Right ventricle myocardium inferior (tissue), 1 donor: ENCODE measurements at regions not wholly inside any gene's neighbourhood (a gene's known extent, or its start where the extent isn't known, plus 50 kb on each side); places are given as distances from the start of the nearest gene placed in this dataset.

ENCODE experiments used
- ATAC-seq: fragments of 200-7000 bp; cut with Tn5 transposase; one replicate; pipeline ENCODE4 v1.9.1; 2020; ENCODE audit warnings: mild to moderate bottlenecking, moderate library complexity
- DNase-seq: peaks from one replicate; pipeline ENCODE4 v3.0.0; 2021; ENCODE audit errors: missing footprints
- intact Hi-C: fragments of 100-400 bp; cut with DNase I; formaldehyde crosslinking; loops from one replicate; pipeline ENCODE4 v1.11.0; 2022
- donor health status: DM: no; HTN: yes; CAD: no; lungs with severe emphysema.

- ATAC-seq (no peak), DNase-seq (no peak)
- intact Hi-C loops: no loop called here
Measured at GRCh38 chr3:72300621-72301020, 515.7 kb upstream of the PROK2 start.

GRCh38 chr3:72299823-72300222 lies 514.9 kb upstream of the PROK2 start:
- DNase-seq (no peak), ATAC-seq (no peak)
- intact Hi-C loops: no loop called here

- intact Hi-C loops: no loop called here
- ATAC-seq (no peak), DNase-seq (no peak)
Measured at GRCh38 chr3:72299321-72299802, 514.4 kb upstream of the PROK2 start.

GRCh38 chr3:72298201-72299152 lies 513.5 kb upstream of the PROK2 start:
- peak; percentile 76 for ATAC-seq
- intact Hi-C loops: no loop called here
- no peak for DNase-seq

- intact Hi-C loops: no loop called here
- no peak for DNase-seq
- ATAC-seq: no peak
Measured at GRCh38 chr3:72297481-72297880, 512.5 kb upstream of the PROK2 start.

GRCh38 chr3:72296477-72297111 lies 511.6 kb upstream of the PROK2 start:
- intact Hi-C loops: no loop called here
- DNase-seq (no peak), ATAC-seq (no peak)

GRCh38 chr3:72295962-72296450 lies 511.1 kb upstream of the PROK2 start:
- no peak for ATAC-seq
- intact Hi-C loops: no loop called here
- no peak for DNase-seq

- intact Hi-C loops: no loop called here
- DNase-seq (no peak), ATAC-seq (no peak)
Measured at GRCh38 chr3:72295276-72295961, 510.5 kb upstream of the PROK2 start.

GRCh38 chr3:72290859-72291638 lies 506.1 kb upstream of the PROK2 start:
- intact Hi-C loops: no loop called here
- DNase-seq: no peak
- no peak for ATAC-seq

GRCh38 chr3:72289692-72290071 lies 504.7 kb upstream of the PROK2 start:
- ATAC-seq: no peak
- intact Hi-C loops: no loop called here
- DNase-seq: no peak

GRCh38 chr3:72288955-72289691 lies 504.2 kb upstream of the PROK2 start:
- intact Hi-C loops: no loop called here
- ATAC-seq (peak; percentile 31), DNase-seq (no peak)

GRCh38 chr3:72287956-72288355 lies 503.0 kb upstream of the PROK2 start:
- DNase-seq (no peak), ATAC-seq (no peak)
- intact Hi-C loops: no loop called here

GRCh38 chr3:72285502-72285901 lies 500.6 kb upstream of the PROK2 start:
- no peak for DNase-seq
- intact Hi-C loops: no loop called here

GRCh38 chr3:72284471-72284870 lies 499.5 kb upstream of the PROK2 start:
- ATAC-seq (no peak), DNase-seq (no peak)
- intact Hi-C loops: no loop called here

More at GRCh38 chr3:72285502-72285901, 500.6 kb upstream of the PROK2 start:
- no peak for ATAC-seq

- intact Hi-C loops: no loop called here
- ATAC-seq (no peak), DNase-seq (no peak)
Measured at GRCh38 chr3:72282918-72283317, 498.0 kb upstream of the PROK2 start.

GRCh38 chr3:72281551-72281950 lies 496.6 kb upstream of the PROK2 start:
- ATAC-seq (no peak), DNase-seq (no peak)
- intact Hi-C loops: no loop called here

- no peak for DNase-seq
- intact Hi-C loops: no loop called here
- no peak for ATAC-seq
Measured at GRCh38 chr3:72280876-72281275, 495.9 kb upstream of the PROK2 start.

- ATAC-seq (no peak), DNase-seq (no peak)
- intact Hi-C loops: loop anchor here (10.0 kb wide), 1 partner anchor 165 kb away; the partner anchor contains the start of gene RYBP
Measured at GRCh38 chr3:72279631-72280041, 494.7 kb upstream of the PROK2 start.
